Neural progenitor cell (in vitro differentiated cells): ENCODE measurements at regions not wholly inside any gene's neighbourhood (a gene's known extent, or its start where the extent isn't known, plus 50 kb on each side); places are given as distances from the start of the nearest gene placed in this dataset.

Source experiments
- DNase-seq: peaks from one replicate; pipeline ENCODE4 v3.0.0-alpha.2; 2016; ENCODE audit warnings: low spot score
- H2AFZ ChIP-seq: fragments of 200-600 bp; sonication (generic); replicated peaks from 2 replicates; pipeline ENCODE4 v1.6.1; 2016; ENCODE audit warnings: antibody characterized with exemption
- H3F3A ChIP-seq: fragments of 200-600 bp; sonication (generic); 2 replicates; pipeline ENCODE4 v1.6.1; 2016; ENCODE audit warnings: antibody characterized with exemption, low read depth
- H3K27ac ChIP-seq: fragments of 200-600 bp; sonication (generic); 2 replicates; pipeline ENCODE4 v1.5.1; 2016; ENCODE audit warnings: mild to moderate bottlenecking
- H3K27me3 ChIP-seq: fragments of 200-600 bp; sonication (generic); 2 replicates; pipeline ENCODE4 v1.6.1; 2016; ENCODE audit warnings: mild to moderate bottlenecking, moderate library complexity
- H3K36me3 ChIP-seq: fragments of 200-600 bp; sonication (generic); 2 replicates; pipeline ENCODE4 v1.5.1; 2016
- H3K4me1 ChIP-seq: fragments of 200-600 bp; sonication (generic); 2 replicates; pipeline ENCODE4 v1.6.1; 2016; ENCODE audit warnings: mixed run types
- H3K4me2 ChIP-seq: fragments of 200-600 bp; sonication (generic); 2 replicates; pipeline ENCODE4 v1.6.1; 2016
- H3K4me3 ChIP-seq: fragments of 200-600 bp; sonication (generic); 2 replicates; pipeline ENCODE4 v1.5.1; 2016
- H3K79me2 ChIP-seq: fragments of 200-600 bp; sonication (generic); 2 replicates; pipeline ENCODE4 v1.6.1; 2016; ENCODE audit warnings: low read depth
- H3K9ac ChIP-seq: fragments of 200-600 bp; sonication (generic); 2 replicates; pipeline ENCODE4 v1.6.1; 2016
- H3K9me3 ChIP-seq: fragments of 200-600 bp; sonication (generic); 2 replicates; pipeline ENCODE4 v1.5.1; 2016; ENCODE audit warnings: low read depth
- H4K20me1 ChIP-seq: fragments of 200-600 bp; sonication (generic); 2 replicates; pipeline ENCODE4 v1.6.1; 2016; ENCODE audit warnings: low read depth
- H3K27ac Mint-ChIP-seq: 3 replicates; pipeline ENCODE4 v1.8.0; 2021; ENCODE audit warnings: mixed read lengths
- H3K27me3 Mint-ChIP-seq: 2 replicates; pipeline ENCODE4 v1.8.0; 2022; ENCODE audit warnings: low read depth, mild to moderate bottlenecking, inconsistent platforms, moderate library complexity, mixed read lengths; ENCODE audit not compliant: insufficient read depth
- H3K36me3 Mint-ChIP-seq: 3 replicates; pipeline ENCODE4 v1.8.0; 2021; ENCODE audit warnings: mixed read lengths
- H3K4me1 Mint-ChIP-seq: 3 replicates; pipeline ENCODE4 v1.8.0; 2021; ENCODE audit warnings: mixed read lengths
- H3K4me3 Mint-ChIP-seq: 3 replicates; pipeline ENCODE4 v1.8.0; 2021; ENCODE audit warnings: mild to moderate bottlenecking, moderate library complexity, mixed read lengths
- H3K9me3 Mint-ChIP-seq: 3 replicates; pipeline ENCODE4 v1.8.0; 2020; ENCODE audit warnings: mixed read lengths
- CTCF ChIP-seq: fragments of 200-600 bp; sonication (generic); IDR thresholded peaks from 2 replicates; pipeline ENCODE4 v1.5.1; 2017; ENCODE audit warnings: antibody characterized with exemption, mild to moderate bottlenecking
- EZH2 ChIP-seq: fragments of 200-600 bp; sonication (generic); IDR thresholded peaks from 2 replicates; pipeline ENCODE4 v1.6.1; 2017; ENCODE audit warnings: antibody characterized with exemption, mild to moderate bottlenecking, moderate library complexity
- EZH2phosphoT487 ChIP-seq: fragments of 200-600 bp; sonication (generic); IDR thresholded peaks from 2 replicates; pipeline ENCODE4 v1.6.1; 2017; ENCODE audit warnings: antibody characterized with exemption

GRCh38 chr13:73901324-73902068, 232.7 kb downstream of the KLF12 start:
- no peaks in the 10 kb centered on the region for H3K4me1 ChIP-seq
- peaks cover 4% of the 10 kb centered on the region for H3K4me1 Mint-ChIP-seq
- H3K4me3 Mint-ChIP-seq, result no peak overlapping the region
- no peaks in the 10 kb centered on the region for H3K9me3 Mint-ChIP-seq
- TF ChIP-seq EZH2phosphoT487, result no peak
- TF ChIP-seq EZH2, result no peak
- no peak overlapping the region for H3K27ac Mint-ChIP-seq
- no peaks in the 10 kb centered on the region for H3F3A ChIP-seq
- H3K4me3 ChIP-seq, result no peak overlapping the region
- H3K9me3 ChIP-seq, result no peaks in the 10 kb centered on the region
- no peak overlapping the region for H3K4me2 ChIP-seq
- DNase-seq, result no peak
- H3K79me2 ChIP-seq, result no peaks in the 10 kb centered on the region
- no peaks in the 10 kb centered on the region for H3K27me3 ChIP-seq
- H2AFZ ChIP-seq, result no peak overlapping the region
- H3K9ac ChIP-seq, result no peak overlapping the region
- no peaks in the 10 kb centered on the region for H3K36me3 Mint-ChIP-seq
- no peaks in the 10 kb centered on the region for H3K36me3 ChIP-seq
- no peak overlapping the region for H3K27ac ChIP-seq
- no peaks in the 10 kb centered on the region for H3K27me3 Mint-ChIP-seq
- H4K20me1 ChIP-seq, result no peaks in the 10 kb centered on the region

GRCh38 chr13:73900591-73900990, 233.6 kb downstream of the KLF12 start:
- no peak overlapping the region for H3K9ac ChIP-seq

GRCh38 chr13:73898899-73899298, 235.3 kb downstream of the KLF12 start:
- no peak overlapping the region for H3K4me3 Mint-ChIP-seq
- Histone ChIP-seq H3F3A (no peaks in the 10 kb centered on the region), H3K36me3 (no peaks in the 10 kb centered on the region), H3K4me1 (no peaks in the 10 kb centered on the region), H2AFZ (no peak overlapping the region), H3K4me2 (no peak overlapping the region), H3K27me3 (no peaks in the 10 kb centered on the region), H3K79me2 (no peaks in the 10 kb centered on the region), H3K4me3 (no peak overlapping the region), H3K9me3 (no peaks in the 10 kb centered on the region), H3K9ac (no peak overlapping the region), H3K27ac (no peak overlapping the region), H4K20me1 (no peaks in the 10 kb centered on the region)
- no peak for DNase-seq
- no peak overlapping the region for H3K27ac Mint-ChIP-seq
- no peaks in the 10 kb centered on the region for H3K9me3 Mint-ChIP-seq
- H3K36me3 Mint-ChIP-seq, result no peaks in the 10 kb centered on the region
- H3K4me1 Mint-ChIP-seq, result peaks cover 4% of the 10 kb centered on the region
- TF ChIP-seq EZH2, result no peak
- TF ChIP-seq CTCF, result no peak
- no peak for TF ChIP-seq EZH2phosphoT487
- H3K27me3 Mint-ChIP-seq, result no peaks in the 10 kb centered on the region

More at GRCh38 chr13:73900591-73900990, 233.6 kb downstream of the KLF12 start:
- no peak overlapping the region for H3K4me2 ChIP-seq
- no peaks in the 10 kb centered on the region for H3K4me1 ChIP-seq
- H3K36me3 ChIP-seq, result no peaks in the 10 kb centered on the region
- no peaks in the 10 kb centered on the region for H3K36me3 Mint-ChIP-seq
- no peak overlapping the region for H3K4me3 Mint-ChIP-seq
- H3K27ac Mint-ChIP-seq, result no peak overlapping the region
- H3K9me3 ChIP-seq, result no peaks in the 10 kb centered on the region
- H3K27ac ChIP-seq, result no peak overlapping the region
- no peaks in the 10 kb centered on the region for H3K79me2 ChIP-seq
- no peaks in the 10 kb centered on the region for H4K20me1 ChIP-seq
- H3K4me3 ChIP-seq, result no peak overlapping the region
- H3F3A ChIP-seq, result no peaks in the 10 kb centered on the region
- H2AFZ ChIP-seq, result no peak overlapping the region
- no peak for TF ChIP-seq CTCF
- no peak for TF ChIP-seq EZH2phosphoT487
- TF ChIP-seq EZH2, result no peak
- H3K9me3 Mint-ChIP-seq, result no peaks in the 10 kb centered on the region
- no peaks in the 10 kb centered on the region for H3K27me3 ChIP-seq
- DNase-seq, result no peak
- peaks cover 4% of the 10 kb centered on the region for H3K4me1 Mint-ChIP-seq
- no peaks in the 10 kb centered on the region for H3K27me3 Mint-ChIP-seq

GRCh38 chr13:73898276-73898675, 235.9 kb downstream of the KLF12 start:
- no peak for TF ChIP-seq EZH2phosphoT487
- TF ChIP-seq EZH2, result no peak
- no peak for TF ChIP-seq CTCF
- no peaks in the 10 kb centered on the region for H3K36me3 ChIP-seq
- no peak overlapping the region for H2AFZ ChIP-seq
- peaks cover 4% of the 10 kb centered on the region for H3K4me1 Mint-ChIP-seq
- no peak overlapping the region for H3K9ac ChIP-seq
- no peaks in the 10 kb centered on the region for H3K27me3 ChIP-seq
- H3K9me3 ChIP-seq, result no peaks in the 10 kb centered on the region
- H3K27me3 Mint-ChIP-seq, result no peaks in the 10 kb centered on the region
- H3K27ac Mint-ChIP-seq, result no peak overlapping the region
- H4K20me1 ChIP-seq, result no peaks in the 10 kb centered on the region
- no peak overlapping the region for H3K4me2 ChIP-seq
- no peak overlapping the region for H3K4me3 ChIP-seq
- no peaks in the 10 kb centered on the region for H3K79me2 ChIP-seq
- no peaks in the 10 kb centered on the region for H3K4me1 ChIP-seq
- no peaks in the 10 kb centered on the region for H3F3A ChIP-seq
- no peak for DNase-seq
- no peaks in the 10 kb centered on the region for H3K36me3 Mint-ChIP-seq
- H3K4me3 Mint-ChIP-seq, result no peak overlapping the region
- no peak overlapping the region for H3K27ac ChIP-seq
- H3K9me3 Mint-ChIP-seq, result no peaks in the 10 kb centered on the region
